NCI-H2081 (cell line): ENCODE measurements at regions not wholly inside any gene's neighbourhood (a gene's known extent, or its start where the extent isn't known, plus 50 kb on each side); places are given as distances from the start of the nearest gene placed in this dataset.

ENCODE experiments used
- DNase-seq, 2 experiments: peaks; one replicate each; lab custom pipeline; 2025; lab: John Stamatoyannopoulos, UW

GRCh38 chr18:29074147-29074546 lies 897.2 kb upstream of the CDH2 start:
- DNase-seq = no peak

DNA sequence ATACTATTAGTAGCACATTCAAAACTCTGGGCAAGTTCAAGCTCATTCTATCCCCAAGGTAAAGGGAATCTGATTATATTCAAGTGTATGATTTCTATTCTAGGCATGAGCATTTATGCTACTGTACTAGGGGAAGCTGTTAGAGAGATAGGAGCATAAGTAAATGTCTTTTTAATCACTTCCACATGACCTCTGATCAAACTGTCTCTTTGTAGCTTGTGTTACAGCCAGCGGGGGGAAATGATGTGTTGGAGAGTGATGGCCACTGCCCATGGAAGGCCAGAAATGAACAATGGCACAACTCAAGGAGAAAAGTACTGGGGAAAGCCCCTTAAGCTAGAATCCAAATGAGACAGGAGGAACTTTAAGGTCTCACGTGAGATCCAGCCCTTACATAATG lies 894.9 kb upstream of the CDH2 start:
- DNase-seq = no peak

GRCh38 chr18:29063346-29063745 lies 886.4 kb upstream of the CDH2 start:
- no peak for DNase-seq

DNA sequence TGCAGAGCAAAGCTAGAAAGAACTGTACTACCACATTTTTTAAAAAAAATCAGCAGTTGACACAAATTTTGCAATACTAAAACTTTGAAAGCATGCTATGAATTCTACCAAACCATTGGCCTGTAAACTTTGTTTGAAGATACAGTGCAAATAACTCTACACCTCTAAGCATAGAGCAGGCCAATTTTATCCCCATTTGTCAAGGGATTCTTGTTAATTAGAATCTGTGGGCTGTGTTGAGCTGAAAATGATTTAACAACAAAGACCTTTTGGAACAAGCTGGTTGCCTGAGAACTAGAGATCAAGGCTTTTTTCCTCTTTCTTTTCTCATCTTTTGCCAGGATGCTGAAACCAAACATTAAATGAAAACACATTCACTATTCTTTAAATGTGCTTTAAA lies 886.0 kb upstream of the CDH2 start:
- no peak for DNase-seq

GRCh38 chr18:29060349-29060748 lies 883.4 kb upstream of the CDH2 start:
- DNase-seq = no peak

DNA sequence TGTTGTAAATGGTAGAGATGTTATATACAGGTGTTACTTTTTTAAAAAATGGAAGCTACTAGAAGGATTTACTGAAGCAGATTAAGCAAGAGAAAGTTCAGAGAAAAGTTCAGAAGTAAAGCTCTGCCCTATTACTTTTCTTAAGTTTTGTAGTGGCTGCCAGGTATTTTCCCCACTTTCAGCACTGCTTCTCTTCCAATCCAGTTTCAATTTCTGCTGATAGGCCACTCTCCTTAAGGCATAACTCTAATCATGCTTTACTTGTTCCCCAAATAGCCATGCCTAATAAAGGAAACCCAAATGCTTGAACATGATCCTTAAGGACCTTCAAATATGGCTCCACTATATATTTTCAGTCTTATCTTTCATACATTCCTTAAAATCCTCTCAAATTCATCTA lies 880.8 kb upstream of the CDH2 start:
- no peak for DNase-seq

- no peak for DNase-seq
Observed at GRCh38 chr18:29056800-29057199, 879.9 kb upstream of the CDH2 start.

GRCh38 chr18:29041976-29042375 lies 865.0 kb upstream of the CDH2 start:
- DNase-seq = no peak

- no peak for DNase-seq
Observed at GRCh38 chr18:29034113-29034856, 857.4 kb upstream of the CDH2 start.

DNA sequence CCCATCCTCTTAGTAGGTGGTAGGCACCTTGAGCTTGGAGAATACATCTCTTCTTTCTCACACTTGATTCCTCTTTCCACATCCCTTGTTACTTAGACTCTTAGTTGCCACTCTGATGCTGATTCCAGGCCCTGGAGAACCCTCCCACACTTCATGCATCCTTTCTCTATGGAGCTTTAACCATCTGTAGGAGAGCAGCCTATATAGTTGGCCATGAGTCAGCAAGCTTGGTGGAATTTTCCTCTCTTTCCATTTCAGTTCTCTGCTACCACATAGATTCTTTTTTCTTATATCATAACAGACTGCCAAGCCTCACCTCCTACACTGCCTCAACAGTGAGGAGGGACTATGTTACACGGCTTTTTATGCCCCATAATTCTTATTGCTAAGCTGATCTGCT lies 851.6 kb upstream of the CDH2 start:
- DNase-seq = no peak

DNA sequence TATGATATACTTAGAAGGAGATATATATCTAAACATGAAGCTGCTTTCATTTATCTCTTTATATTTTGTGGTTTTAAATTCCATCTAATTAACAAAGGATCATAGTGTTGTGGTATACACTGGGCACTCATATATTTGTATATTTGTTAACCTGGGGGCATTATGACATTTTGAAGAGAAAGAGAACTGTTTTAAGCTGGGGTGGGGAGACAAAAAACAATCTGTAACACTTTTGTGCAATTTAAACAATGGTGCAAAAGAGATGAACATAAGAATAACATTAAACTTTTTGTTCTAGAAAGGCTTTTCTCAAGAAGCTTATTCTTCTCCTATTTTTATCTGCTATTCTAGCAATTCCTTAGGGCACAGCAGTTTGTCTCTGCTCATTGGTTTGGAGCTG lies 842.0 kb upstream of the CDH2 start:
- no peak for DNase-seq

DNA sequence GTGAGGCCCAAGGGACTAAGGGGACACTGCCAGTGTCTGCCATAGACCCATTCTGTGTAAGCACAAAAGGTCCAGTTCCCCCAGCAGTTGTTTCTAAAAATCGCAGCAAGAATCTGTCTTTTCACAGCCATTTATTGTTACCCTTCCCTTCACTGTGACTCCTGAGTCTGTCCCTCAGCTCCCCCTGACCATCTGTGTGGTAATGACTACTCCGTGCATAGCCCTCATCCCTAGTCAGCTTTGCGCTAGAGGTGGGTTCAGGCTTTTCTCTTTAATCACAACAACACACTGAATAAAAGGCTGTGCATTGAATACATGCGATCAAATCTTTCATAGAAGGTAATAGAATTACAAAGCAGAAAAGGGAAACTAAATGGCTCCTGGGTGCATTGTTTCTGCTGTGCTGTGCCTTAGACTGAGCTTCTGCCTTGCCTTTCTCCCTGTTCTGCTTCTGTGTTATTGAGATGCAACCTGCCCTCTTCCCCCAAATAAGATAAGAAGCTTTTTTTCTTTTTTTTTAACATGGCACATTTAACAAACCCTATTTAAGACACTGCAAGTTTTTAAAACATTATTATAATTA lies 836.0 kb upstream of the CDH2 start:
- DNase-seq = no peak

DNA sequence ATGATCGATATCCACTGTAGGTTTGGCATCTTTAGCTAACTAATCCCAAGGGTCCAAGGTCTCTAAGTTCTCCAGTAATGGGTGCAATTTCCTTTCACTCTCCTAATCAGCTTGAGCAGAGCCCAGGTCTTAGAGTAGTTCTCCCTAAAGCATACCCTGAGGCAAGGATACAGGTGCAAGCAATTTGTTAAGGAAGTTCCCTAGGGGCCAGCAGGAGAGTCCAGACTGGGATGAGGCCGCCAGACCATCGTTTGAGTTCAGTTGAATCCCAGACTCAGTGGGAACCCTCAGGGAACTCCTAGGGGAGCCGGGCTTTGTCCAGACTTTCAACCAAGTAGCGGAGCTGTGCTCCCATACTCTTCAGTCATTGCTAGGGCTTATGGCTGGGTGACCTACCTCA lies 835.4 kb upstream of the CDH2 start:
- DNase-seq = no peak

GRCh38 chr18:29009250-29009803 lies 832.4 kb upstream of the CDH2 start:
- no peak for DNase-seq

DNA sequence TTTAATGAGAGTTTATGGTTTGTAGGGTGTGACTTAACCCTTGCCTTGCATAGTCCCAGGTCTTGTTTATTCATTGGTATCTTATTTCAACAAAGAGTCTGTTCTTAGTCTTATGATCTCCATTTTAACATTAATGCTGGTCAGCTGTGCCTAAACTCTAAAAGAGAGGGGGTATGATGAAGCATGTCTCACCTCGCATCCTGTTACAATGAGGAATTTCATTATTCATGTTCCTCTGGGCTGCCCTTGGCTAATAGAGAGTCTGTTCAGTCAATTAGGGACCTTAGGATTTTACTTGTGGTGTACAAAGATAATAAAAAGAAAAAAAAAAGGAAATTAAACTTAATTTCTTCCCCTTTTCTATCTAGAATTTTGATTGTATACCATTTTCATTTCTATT lies 831.9 kb upstream of the CDH2 start:
- no peak for DNase-seq

DNA sequence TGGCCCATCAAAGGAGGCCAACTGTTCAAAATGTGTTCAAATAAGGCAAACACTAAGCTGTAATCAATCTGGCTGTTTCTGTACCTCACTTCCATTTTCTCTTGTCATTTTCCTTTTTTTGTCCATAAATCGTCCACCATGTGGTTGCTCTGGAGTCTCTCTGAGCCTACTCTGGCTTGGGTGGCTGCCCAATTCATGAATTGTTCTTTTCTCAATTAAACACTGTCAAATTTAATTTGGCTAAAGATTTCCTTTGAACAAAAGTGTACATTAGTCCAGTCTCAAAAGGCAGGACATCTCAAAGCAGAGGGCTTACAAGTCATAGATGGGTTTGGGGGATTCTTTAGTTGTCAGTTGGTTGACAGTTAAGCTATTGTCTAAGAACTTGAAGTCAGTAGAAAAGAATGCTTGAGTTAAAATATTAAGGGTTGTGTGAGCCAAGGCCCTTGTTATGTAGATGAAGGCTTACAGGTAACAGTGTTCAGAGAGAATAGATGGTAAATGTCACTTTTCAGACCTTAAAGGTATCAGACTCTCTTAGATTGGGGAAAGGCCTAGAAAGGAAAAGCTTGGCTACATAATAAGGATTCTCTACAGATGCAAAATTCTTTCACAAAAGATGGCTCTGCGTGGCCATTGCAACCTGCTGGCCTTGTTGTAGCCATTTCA lies 831.2 kb upstream of the CDH2 start:
- DNase-seq = no peak

- DNase-seq = no peak
Observed at GRCh38 chr18:29004921-29005320, 828.0 kb upstream of the CDH2 start.

- DNase-seq = no peak
Observed at GRCh38 chr18:29003194-29003593, 826.3 kb upstream of the CDH2 start.

DNA sequence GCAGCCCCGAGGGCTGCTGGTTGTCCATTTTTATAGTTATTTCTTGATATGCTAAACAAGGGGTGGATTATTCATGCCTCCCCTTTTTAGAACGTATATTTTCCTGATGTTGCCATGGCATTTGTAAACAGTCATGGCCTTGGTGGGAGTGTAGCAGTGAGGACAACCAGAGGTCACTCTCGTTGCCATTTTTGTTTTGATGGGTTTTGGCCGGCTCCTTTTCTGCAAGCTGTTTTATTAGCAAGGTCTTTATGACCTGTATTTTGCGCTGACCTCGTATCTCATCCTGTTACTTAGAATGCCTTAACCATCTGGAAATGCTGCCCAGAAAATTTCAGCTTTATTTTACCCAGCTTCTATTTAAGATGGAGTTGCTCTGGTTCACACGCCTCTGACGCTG lies 825.8 kb upstream of the CDH2 start:
- no peak for DNase-seq

- DNase-seq = no peak
Observed at GRCh38 chr18:28999726-29000125, 822.8 kb upstream of the CDH2 start.

DNA sequence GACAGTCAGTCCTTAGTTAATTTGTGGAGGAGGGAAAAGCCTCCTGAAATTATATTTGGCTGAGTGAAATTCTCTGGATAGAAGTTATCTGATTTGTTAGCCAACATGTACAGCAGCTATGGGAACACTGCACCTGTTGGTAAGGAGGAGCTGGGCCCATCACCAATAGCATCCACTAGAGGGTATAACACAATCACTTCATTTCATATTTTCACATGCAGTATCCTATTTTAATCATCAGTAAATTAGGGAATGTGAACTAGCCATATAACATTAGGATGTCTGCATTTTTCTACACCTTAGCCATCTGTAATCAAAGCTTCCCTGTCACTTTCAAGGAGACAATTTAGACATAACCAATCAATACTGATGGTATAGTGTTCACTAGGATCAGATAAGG lies 818.4 kb upstream of the CDH2 start:
- no peak for DNase-seq

GRCh38 chr18:28984731-28985130 lies 807.8 kb upstream of the CDH2 start:
- no peak for DNase-seq

- DNase-seq = no peak
Observed at GRCh38 chr18:28974504-28974903, 797.6 kb upstream of the CDH2 start.
